ENCODE measurements at regions not wholly inside any gene's neighbourhood (a gene's known extent, or its start where the extent isn't known, plus 50 kb on each side); places are given as distances from the start of the nearest gene placed in this dataset.

DNA sequence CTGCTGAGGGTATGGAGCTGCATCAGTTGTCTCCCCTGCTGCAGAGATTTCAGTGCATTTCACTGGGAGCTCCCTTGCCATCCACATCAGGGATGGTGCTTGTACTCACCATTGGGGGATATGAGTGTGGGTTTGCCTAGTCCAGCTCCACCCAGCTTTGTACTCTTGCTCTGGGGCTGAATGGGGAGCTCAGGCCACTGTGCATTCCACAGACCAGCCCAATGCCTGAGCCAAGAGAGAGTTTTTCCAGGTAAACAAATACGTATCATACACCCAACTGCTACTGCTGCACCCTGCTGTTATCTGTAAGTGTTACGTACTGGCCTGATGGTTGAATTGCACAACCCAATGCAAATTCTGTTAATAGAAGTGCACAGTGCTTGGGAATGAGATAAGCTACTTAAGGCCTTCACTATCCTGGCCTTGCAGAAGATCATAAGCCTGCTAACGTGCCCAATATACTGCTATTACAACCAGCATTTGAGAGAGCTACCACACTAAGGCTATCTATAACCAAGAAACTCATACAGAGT is 205.0 kb upstream of the DMD start:
- Histone ChIP-seq H4K20me1 (ENCODE audit: insufficient read depth) (no peaks in the 10 kb centered on the region), H3K4me3 (ENCODE audit: low read length) (no peak overlapping the region), H3K9me3 (ENCODE audit: low read length) (no peaks in the 10 kb centered on the region), H3K9me2 (ENCODE audit: insufficient read depth, low read length) (no peaks in the 10 kb centered on the region), H3K79me2 (replicated peaks; ENCODE audit: insufficient read depth, low read length) (no peaks in the 10 kb centered on the region), H3K27me3 (ENCODE audit: insufficient read depth, low read depth, low read length) (no peaks in the 10 kb centered on the region), H3K4me2 (ENCODE audit: low read length) (no peak overlapping the region), H3K9ac (ENCODE audit: low read length) (no peak overlapping the region), H3K27ac (ENCODE audit: low read length) (no peak overlapping the region), H3F3A (ENCODE audit: insufficient read depth, low read length, poor library complexity, severe bottlenecking) (no peaks in the 10 kb centered on the region), H3K36me3 (ENCODE audit: insufficient read depth, low read length) (no peaks in the 10 kb centered on the region), H2AFZ (ENCODE audit: low read depth, low read length) (no peak overlapping the region)
- TF ChIP-seq MXI1 (conservative IDR thresholded peaks at IDR 0.05; ENCODE audit: poor library complexity, severe bottlenecking), result no peak
- TF ChIP-seq, protein P1, sequence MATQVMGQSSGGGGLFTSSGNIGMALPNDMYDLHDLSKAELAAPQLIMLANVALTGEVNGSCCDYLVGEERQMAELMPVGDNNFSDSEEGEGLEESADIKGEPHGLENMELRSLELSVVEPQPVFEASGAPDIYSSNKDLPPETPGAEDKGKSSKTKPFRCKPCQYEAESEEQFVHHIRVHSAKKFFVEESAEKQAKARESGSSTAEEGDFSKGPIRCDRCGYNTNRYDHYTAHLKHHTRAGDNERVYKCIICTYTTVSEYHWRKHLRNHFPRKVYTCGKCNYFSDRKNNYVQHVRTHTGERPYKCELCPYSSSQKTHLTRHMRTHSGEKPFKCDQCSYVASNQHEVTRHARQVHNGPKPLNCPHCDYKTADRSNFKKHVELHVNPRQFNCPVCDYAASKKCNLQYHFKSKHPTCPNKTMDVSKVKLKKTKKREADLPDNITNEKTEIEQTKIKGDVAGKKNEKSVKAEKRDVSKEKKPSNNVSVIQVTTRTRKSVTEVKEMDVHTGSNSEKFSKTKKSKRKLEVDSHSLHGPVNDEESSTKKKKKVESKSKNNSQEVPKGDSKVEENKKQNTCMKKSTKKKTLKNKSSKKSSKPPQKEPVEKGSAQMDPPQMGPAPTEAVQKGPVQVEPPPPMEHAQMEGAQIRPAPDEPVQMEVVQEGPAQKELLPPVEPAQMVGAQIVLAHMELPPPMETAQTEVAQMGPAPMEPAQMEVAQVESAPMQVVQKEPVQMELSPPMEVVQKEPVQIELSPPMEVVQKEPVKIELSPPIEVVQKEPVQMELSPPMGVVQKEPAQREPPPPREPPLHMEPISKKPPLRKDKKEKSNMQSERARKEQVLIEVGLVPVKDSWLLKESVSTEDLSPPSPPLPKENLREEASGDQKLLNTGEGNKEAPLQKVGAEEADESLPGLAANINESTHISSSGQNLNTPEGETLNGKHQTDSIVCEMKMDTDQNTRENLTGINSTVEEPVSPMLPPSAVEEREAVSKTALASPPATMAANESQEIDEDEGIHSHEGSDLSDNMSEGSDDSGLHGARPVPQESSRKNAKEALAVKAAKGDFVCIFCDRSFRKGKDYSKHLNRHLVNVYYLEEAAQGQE (IDR thresholded peaks at IDR 0.05; ENCODE audit: borderline replicate concordance), result no peak
- TF ChIP-seq EP300 (conservative IDR thresholded peaks at IDR 0.05; ENCODE audit: poor library complexity, severe bottlenecking), result no peak
- no peak for TF ChIP-seq TAF1 (IDR thresholded peaks at IDR 0.05; ENCODE audit: low read depth)

DNA sequence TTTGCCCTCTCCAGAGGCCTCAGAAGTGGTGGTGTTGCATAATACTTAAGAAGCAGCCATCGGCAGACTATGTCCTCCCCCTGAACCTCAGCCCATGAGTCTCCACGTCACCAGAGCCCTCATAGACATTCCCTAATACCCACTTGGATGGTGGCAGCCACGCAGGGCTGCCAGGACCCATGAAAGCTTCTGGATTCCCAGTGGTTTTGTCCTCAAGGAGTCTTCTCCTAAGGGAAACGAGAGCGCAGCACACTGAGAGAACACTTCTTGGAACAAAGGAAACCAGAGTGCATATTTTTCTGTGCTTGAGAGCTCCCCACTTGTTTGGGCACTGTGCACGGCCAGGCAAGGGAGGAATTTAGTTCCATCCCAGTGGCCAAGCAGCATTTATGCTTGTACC is 204.1 kb upstream of the DMD start:
- Histone ChIP-seq H3K27me3 (ENCODE audit: insufficient read depth, low read depth, low read length) (no peaks in the 10 kb centered on the region), H3K4me3 (ENCODE audit: low read length) (no peak overlapping the region), H3K4me2 (ENCODE audit: low read length) (no peak overlapping the region), H3K79me2 (replicated peaks; ENCODE audit: insufficient read depth, low read length) (no peaks in the 10 kb centered on the region), H3K9me2 (ENCODE audit: insufficient read depth, low read length) (no peaks in the 10 kb centered on the region), H3K27ac (ENCODE audit: low read length) (no peak overlapping the region), H3K36me3 (ENCODE audit: insufficient read depth, low read length) (no peaks in the 10 kb centered on the region), H2AFZ (ENCODE audit: low read depth, low read length) (no peak overlapping the region), H4K20me1 (ENCODE audit: insufficient read depth) (no peaks in the 10 kb centered on the region), H3F3A (ENCODE audit: insufficient read depth, low read length, poor library complexity, severe bottlenecking) (no peaks in the 10 kb centered on the region), H3K9ac (ENCODE audit: low read length) (no peak overlapping the region), H3K9me3 (ENCODE audit: low read length) (no peaks in the 10 kb centered on the region)
- TF ChIP-seq EP300 (conservative IDR thresholded peaks at IDR 0.05; ENCODE audit: poor library complexity, severe bottlenecking), result no peak
- TF ChIP-seq SMC3 (conservative IDR thresholded peaks at IDR 0.05; ENCODE audit: poor library complexity), result no peak
- no peak for TF ChIP-seq POLR2AphosphoS5 (IDR thresholded peaks at IDR 0.05)
- TF ChIP-seq TAF1 (IDR thresholded peaks at IDR 0.05; ENCODE audit: low read depth), result no peak
- TF ChIP-seq EZH2 (IDR thresholded peaks at IDR 0.05; ENCODE audit: borderline replicate concordance, insufficient read depth, low read length, poor library complexity, severe bottlenecking), result no peak
- TF ChIP-seq, protein P1 (IDR thresholded peaks at IDR 0.05; ENCODE audit: borderline replicate concordance), result no peak
